GM21423 (cell line): ENCODE measurements at regions not wholly inside any gene's neighbourhood (a gene's known extent, or its start where the extent isn't known, plus 50 kb on each side); places are given as distances from the start of the nearest gene placed in this dataset.

Experiments
- ATAC-seq: cut with Tn5 transposase; IDR thresholded peaks from one replicate; pipeline ENCODE4 v1.9.1; 2021; ENCODE audit warnings: mild to moderate bottlenecking, moderate library complexity; ENCODE audit not compliant: unreplicated experiment

DNA sequence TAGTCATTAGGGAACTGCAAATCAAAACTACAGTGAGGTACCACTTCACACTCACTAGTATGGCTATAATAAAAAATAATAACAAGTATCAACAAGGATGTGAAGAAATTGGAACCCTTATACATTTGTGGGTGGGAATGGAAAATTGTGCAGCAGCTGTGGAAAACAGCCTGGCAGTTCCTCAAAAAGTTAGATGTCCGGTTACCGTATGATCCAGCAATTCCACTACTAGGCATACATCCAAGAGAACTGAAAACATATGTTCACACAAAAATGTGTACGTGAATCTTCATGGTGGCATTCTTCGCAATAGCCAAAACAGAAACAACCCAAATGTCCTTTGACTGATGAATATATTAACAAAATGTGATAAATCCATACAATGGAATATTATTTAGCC is 187.9 kb upstream of the LYSMD4 start:
- ATAC-seq: no peak

DNA sequence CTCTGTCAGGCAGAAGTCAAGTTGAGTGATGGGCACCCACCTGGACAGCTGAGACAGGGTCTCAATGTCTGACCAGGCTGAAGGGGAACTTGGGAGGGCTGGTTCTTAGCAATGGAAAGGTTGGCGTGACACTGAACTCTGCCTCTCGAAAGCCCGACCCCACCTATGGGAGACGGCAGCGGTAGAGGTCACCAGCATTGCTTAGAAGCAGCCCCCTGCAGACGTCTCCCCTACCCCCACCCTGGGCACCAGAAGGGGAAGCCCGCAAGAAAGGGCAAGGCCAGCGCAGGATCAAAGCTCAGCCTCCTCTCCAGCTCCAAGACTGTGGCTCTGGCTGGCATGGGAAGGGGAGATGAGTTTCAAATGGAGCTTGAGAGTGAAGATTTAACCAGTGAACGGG is 184.8 kb upstream of the LYSMD4 start:
- no peak for ATAC-seq

DNA sequence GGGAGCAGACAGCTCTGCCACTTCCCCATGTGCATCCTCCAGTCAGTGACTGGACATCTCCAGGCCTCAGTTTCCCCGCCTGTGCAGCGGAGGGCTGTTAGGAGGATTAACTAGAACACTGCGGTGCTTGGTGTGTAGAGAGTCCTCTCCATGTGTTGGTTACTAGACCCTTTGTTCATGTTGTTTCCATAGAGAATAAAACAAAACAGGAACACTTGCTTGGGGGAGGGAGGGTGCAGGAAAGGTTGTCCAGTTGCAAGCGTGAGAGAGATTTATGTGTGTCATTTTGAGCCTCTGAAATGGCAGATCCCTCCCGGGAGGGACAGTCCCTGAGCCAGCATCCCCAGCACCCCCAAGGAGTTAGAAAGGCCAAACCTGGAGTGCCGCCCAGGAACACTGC is 184.0 kb upstream of the LYSMD4 start:
- no peak for ATAC-seq

DNA sequence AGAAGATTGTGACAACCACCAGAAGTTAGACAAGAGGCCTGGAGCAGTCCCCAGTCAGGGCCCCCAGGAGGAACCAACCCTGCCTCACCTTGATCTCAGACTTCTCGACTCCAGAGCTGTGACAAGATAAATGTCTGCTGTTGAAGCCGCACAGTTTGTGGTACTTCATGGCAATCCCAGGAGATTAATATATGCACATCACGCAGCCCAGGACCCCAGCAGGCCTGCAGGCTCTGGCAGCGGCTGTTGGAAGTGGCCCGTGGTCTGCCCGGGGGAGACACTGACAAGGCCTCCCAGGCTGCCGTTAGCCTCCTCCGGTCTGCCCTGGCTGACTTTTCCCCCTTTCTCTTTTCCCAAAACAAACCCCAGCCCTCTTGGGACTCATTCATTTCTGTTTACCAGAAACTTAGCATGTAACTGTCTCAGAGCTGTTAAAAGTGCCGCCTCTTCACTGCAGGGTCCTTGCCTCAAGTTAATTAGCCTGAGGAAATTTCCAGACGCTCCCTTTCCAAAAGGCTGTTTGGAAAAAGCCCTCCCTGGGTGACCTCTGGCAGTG is 183.5 kb upstream of the LYSMD4 start:
- ATAC-seq: no peak

DNA sequence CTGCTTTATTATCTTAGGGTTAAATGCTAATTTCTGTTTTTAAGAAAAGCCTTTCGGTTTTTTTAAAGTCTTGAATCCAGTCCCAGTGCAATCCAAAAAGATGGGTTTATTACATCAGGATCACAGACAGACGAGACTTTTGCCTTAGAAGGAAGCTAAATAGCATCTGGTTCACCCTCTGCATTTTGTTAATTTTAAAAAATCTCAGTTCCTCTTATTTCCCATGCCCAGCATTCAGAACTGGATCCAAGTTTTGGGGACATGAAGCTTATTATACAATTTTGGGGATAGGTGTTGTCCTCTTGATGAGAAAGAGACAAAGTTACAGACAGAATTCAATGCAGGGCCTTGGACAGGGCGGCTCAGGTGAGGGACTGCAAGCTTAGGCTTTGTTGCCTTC is 181.5 kb upstream of the LYSMD4 start:
- no peak for ATAC-seq

DNA sequence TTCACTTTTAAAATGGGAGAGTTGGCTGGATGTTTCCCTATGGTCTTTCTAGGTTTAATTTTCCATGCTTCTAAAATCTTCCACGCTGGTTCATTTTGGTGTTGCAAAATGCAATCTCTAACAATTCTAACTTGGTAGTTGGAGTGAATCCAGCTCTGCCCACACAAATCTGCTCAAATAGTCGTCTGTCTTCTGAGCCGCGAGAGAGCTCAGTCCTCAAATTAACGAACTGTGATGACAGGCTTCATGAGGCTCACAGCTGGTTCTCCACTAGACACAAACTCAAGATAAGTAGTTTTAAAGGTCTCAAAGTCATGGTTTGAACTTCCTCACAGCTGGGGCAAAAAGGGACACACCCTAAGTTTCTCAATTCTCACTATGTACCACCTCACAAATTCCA is 178.6 kb upstream of the LYSMD4 start:
- no peak for ATAC-seq

DNA sequence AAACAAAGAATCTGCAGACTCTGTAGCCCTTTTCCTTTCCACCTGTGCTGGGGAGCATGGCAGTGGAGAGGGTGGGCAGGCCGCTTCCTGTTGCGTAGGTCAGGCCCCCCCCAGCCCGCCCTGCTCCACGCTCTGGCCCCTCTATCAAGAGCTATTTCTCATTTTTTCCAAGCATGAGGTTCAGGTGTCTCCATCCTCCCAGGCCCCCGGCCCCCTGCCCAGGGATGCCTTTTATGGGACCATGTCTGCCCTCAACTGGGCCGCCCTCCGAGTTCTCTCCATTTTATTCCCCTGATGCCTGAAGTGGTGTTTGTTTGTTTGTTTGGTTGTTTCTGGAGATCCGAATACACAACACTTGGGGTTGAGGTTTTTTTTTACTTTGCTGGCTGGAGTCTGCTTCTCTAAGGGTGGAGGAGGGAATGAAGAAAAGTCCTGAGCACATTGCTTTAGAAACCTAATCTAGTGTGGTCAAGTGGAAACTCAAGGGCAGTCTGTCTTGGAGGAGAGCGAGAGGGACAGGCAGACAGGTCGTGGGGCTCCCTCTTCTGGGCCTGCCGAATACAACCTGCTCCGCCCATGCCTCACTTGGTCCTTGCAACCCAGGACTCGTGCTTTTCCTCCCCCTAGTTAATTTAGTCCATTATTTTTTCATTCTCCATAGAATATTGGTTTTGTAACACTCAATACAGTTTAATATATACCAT is 176.5 kb upstream of the LYSMD4 start:
- ATAC-seq: no peak

DNA sequence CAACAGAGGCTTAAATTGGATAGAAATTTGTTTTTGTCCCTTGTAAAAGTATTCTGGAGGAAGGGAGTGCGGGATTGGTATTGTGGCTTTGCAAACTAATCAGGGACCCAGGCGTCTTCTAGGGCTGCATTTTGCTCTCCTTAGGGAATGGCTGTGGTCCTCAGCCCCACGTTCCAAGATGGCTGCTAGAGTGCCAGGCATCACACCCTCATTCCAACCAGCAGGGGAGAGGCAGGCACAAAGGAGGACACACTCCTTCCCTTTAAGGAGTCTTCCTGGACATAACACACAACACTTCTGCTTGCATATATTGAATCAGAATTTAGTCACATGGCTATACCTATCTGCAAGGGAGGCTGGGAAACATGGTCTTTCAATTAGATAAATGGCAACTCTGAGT is 174.5 kb upstream of the LYSMD4 start:
- ATAC-seq: no peak

DNA sequence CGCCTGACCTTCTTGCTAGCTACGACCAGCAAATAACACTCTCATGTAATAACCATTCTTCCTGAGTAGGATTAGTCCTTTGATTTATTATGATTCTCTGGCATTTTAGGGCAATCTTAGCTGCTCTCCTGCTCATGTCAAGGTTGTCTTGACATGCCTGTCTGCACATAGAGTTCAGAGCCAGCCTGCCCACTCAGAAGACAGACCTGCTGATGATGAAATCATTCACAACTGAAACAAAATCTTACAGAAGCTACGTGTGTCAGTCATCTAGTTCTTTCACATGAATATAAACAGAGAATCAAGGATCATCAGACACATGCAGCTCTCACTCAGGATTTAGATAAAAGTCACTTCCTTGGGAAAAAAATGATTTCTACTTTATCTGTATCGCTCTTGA is 173.6 kb upstream of the LYSMD4 start:
- no peak for ATAC-seq

DNA sequence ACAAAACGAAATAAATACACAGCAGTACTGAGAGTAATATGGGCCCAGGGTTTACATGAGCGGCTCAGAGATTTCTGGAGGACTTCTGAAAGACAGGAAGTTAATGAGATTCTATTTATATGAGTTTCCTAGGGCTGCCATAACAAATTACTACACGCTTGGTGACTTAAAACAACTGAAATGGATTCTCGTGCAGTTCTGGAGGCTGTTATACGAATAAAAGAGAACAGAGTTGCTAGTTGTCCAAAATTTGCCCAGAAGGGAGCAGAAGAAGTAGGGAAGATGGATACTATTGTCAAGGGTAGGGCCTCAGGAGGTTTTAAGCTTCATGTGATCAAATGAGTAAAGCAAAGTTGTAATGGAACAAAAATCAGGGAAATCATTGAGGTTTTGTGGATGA is 173.1 kb upstream of the LYSMD4 start:
- ATAC-seq: no peak

DNA sequence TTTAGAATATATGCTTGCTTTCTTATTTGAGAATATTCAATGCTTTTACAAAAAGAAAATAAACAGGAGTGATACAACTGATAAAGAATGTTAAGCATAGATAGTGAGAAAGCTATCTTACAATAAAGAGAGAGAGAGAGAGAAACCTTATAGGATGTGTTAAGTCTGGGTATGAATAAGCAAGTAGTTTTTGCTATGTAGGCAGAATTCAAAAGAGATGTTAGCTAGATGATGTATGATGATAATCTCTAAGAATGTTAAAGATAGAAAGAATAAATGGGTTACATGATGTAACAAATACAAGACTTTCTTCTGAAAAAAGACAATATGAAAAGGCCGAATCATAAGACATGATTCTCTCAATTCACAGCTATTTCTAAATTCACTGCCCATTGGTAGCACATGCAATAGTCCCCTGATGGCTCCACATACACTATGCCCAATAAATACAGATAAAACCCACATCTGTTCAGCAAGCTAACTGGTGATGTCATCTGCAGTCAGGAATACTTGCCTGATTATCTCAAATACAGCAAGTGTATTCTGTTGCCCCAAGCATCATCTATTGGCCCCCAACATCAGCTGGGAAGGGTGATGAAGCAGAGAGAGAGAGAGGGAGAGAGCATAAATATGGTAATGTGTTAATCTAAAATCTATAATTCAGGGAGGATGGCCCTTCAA is 169.2 kb upstream of the LYSMD4 start:
- no peak for ATAC-seq

DNA sequence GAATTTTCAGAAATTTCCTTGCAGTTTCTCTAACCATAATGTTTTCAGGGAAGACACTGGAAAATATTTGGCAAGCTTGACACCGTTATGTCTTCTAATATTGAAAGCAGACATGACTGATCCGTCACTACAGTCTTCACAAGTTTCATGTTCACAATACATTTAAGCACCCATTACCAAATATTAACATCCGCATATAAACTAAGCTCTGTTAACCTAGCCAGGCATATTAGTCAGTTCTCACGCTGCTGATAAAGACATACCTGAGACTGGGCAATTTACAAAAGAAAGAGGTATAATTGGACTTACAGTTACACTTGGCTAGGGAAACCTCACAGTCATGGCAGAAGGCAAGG is 162.7 kb upstream of the LYSMD4 start:
- no peak for ATAC-seq

DNA sequence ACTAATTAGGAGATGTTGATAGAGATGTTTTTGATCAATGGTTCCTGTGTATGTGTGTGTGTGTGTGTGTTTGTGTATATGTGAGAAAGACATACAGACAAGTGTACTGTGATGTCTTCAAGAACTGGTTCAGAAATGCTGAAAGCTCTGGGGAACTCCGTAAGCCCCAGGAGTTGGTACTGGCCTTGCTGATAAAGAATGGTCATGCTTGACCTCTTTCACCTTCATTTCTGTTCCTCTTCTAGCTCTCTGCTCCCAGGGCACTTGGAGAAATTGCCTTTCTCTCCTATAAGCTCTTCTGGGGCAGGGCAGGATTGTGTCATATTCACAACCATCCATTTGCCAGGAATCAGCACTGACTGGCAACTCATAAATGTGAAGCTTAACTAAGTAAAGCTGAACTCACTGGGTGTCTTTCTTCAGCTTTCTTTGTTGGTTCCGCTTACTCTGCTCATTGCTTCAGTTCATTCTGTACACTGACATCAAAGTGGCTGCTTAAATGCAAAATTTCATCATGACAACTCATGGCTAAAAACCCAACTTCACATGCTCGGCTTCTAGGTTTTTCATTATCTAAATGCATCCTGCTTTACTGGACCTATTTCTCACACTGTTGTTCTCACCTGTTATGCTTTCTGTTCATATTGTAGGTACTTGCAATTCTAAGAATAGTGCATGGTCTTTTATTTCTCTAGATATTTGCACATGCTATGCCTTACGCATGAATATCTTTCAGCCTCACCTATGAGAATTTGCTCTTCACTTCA is 162.1 kb upstream of the LYSMD4 start:
- ATAC-seq: peak; percentile 70

DNA sequence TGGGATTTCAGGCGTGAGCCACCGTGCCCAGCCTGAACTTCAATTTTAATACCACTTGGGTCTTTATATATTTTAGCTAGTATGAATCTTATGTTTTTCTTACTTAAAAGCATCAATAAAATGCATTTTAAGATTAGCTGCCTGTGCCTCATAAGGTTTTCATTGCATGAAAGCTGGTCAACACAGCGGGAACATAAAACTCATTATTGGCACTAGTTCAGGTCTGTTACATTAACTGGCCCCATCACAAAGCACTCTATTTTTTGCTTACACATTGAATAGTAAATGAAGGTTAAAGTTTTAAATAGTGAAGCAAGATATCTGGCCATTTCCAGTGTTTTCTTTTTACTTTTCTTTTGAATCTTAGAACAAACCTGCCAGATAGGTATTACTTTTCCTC is 145.6 kb upstream of the LYSMD4 start:
- no peak for ATAC-seq

DNA sequence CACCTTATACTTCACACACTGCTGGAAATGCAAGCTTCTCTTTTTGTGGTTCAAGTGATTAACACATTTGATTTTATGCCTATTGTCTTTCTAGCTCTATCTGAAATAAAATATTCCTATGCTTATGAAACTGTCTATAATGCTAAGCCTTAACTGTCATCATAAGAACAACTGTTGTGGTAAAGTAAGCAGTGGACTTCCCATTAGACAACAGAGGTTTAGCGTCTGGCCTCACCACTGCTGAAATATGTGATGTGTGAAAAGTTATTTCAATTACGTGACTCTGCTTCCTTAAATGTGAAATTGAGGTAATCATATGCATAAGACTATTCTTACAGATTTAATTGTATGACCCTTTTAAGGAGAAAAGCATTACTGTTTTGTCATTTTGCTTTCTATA is 140.2 kb upstream of the LYSMD4 start:
- no peak for ATAC-seq

DNA sequence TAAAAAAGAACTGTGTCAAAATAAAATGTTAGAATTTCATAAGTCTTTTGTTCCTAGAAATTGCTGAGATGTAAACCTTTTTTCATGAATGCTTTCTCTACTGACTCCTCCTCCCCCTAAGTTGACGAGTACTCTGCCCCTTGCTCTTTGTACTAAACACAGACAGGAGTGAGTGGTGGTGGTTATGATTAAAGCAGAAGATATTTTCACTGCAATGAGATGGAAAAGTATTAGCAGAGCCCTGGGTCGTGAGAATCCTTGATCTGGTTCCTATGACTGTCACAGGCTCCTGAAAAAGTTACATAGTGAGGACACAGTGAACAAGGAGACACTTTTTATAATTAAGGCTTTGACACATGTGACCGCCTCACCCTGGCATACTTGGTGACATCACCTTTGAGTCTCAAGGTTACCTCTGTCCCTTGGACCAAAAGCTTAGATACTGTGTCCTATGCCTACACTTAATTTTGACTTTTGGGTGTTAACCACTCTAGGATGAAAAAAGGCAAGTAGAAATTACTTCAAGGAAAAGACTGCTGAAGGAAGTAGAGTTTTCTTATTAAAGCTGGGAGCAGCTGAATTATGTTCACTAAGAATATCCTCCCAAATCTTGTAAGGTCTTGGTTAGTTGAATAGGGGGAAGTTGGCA is 130.4 kb upstream of the LYSMD4 start:
- no peak for ATAC-seq

DNA sequence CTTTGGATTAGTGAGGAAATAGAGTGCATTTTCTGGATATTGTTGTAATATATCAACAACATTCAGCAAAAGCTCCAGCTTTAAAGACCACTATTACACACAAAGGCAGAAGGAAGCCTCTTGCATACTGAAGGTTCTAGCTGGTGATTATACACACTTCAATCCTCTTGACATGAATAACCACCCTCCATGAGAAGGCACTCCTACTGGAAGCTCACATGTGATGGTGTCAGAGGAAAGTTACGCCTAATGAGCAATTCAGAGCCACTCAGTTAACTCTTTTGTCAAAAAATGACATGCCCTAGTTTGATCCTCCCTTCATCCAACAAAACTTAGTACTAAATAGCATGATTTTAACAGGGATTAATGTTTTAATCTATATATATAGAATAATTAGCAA is 124.6 kb upstream of the LYSMD4 start:
- no peak for ATAC-seq

DNA sequence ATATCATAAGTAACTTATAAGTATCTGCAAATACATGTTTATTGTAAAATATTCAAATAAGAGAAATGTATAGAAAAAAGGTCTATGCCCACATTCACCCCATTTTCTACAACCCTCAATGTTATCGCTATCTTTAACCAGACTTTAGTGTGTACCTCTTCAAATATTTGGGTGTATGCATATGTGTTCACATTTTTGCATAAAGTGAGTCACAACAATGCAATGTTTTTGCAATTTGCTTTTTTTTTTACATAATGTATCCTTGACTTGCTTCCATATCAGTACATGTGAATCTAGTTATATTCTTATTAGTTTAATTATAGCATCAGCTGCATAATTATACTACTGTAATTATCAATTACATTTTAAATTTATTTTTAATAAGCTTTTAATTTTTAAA is 117.3 kb upstream of the LYSMD4 start:
- no peak for ATAC-seq

DNA sequence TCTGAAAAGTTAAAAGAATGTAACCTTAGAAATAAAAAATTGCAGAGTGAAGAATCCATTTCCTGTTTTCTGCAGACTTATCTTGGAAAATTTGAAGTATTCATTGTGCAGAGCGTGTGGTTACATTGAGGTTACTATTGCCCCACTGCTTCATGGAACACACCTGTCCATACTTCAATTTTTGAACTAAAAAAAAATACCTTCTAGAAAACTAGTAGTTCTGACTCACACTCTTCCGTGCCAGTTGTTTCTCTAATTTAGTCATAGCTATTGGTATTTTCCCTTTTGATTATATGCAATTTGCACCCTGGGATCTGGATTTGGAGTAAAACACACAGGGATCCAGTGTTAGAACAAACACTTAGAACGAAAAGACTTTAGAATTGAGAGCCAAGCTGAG is 111.8 kb upstream of the LYSMD4 start:
- peak; percentile 78 for ATAC-seq

DNA sequence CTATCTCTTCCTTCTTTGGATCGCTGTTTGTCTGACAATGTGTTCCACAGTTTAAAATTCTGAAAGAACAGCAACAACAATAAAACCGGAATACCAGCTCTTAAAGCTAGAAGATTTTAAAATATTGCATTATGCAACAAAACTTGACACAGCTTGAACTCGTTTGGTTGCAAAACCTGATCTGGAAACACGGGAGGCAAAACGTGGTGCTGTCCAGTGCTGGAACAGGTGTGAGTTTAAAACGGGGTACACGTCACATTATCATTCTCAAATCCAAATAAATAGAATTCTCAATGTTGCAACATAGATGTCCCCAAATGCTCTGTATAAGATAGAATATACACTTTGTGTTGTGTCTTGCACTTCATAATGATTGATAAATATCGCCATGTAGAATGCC is 110.9 kb upstream of the LYSMD4 start:
- no peak for ATAC-seq

DNA sequence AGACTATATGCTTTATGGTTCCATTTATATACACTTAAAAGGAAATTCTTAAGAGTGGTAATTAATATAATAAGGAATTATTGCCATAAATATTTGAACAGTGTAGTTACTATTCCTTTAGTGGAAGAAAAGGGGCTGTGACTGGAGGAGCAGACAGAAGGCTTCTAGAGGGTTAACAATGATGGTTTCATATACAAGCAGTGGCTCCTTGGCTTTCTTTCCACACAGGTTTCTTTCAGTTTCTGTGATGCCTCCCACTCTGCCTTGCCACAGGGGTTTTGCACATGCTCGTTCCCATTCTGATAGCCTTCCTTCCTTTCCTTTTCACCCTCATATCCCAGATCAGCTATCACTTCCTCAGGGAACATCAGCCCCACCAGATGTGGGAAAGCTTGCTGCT is 108.8 kb upstream of the LYSMD4 start:
- ATAC-seq: no peak
